Calu3 (cell line): ENCODE measurements at regions not wholly inside any gene's neighbourhood (a gene's known extent, or its start where the extent isn't known, plus 50 kb on each side); places are given as distances from the start of the nearest gene placed in this dataset.

Experiments used
- BruUV-seq: library from RNA; stranded (reverse); fragments of 400-500 nt; replicated peaks from 2 replicates; lab custom pipeline; 2021; lab: Mats Ljungman, UMichigan
- CTCF ChIA-PET: fragments of 300-600 bp; sonication (Branson Sonifier 250); formaldehyde crosslinking; loops from one replicate; lab custom pipeline; 2022; ENCODE audit warnings: antibody characterized with exemption; lab: Charles Lee
- DNase-seq: peaks from one replicate; pipeline ENCODE4 v3.0.0; 2022
- H3K27ac Mint-ChIP-seq: one replicate; pipeline ENCODE4 v1.8.0; 2022; ENCODE audit warnings: mixed read lengths; ENCODE audit not compliant: unreplicated experiment
- H3K27me3 Mint-ChIP-seq: one replicate; pipeline ENCODE4 v1.8.0; 2022; ENCODE audit warnings: mixed read lengths; ENCODE audit not compliant: unreplicated experiment
- H3K36me3 Mint-ChIP-seq: one replicate; pipeline ENCODE4 v1.8.0; 2022; ENCODE audit warnings: mild to moderate bottlenecking, moderate library complexity, mixed read lengths; ENCODE audit not compliant: insufficient read depth, unreplicated experiment
- H3K4me1 Mint-ChIP-seq: one replicate; pipeline ENCODE4 v1.8.0; 2022; ENCODE audit warnings: mild to moderate bottlenecking, low read depth, mixed read lengths; ENCODE audit not compliant: unreplicated experiment
- H3K4me3 Mint-ChIP-seq: one replicate; pipeline ENCODE4 v1.8.0; 2022; ENCODE audit warnings: mild to moderate bottlenecking, low read depth, moderate library complexity, mixed read lengths; ENCODE audit not compliant: unreplicated experiment
- H3K9me3 Mint-ChIP-seq: one replicate; pipeline ENCODE4 v1.8.0; 2022; ENCODE audit warnings: low read depth, mixed read lengths; ENCODE audit not compliant: unreplicated experiment
- CTCF ChIP-seq: fragments of 200-600 bp; IDR thresholded peaks from one replicate; pipeline ENCODE4 v1.8.0; 2022; ENCODE audit warnings: antibody characterized with exemption; ENCODE audit not compliant: unreplicated experiment
- intact Hi-C: fragments of 100-400 bp; cut with micrococcal nuclease; formaldehyde crosslinking; loops from one replicate; pipeline ENCODE4 v1.10.0; 2022; ENCODE audit not compliant: unreplicated experiment

DNA sequence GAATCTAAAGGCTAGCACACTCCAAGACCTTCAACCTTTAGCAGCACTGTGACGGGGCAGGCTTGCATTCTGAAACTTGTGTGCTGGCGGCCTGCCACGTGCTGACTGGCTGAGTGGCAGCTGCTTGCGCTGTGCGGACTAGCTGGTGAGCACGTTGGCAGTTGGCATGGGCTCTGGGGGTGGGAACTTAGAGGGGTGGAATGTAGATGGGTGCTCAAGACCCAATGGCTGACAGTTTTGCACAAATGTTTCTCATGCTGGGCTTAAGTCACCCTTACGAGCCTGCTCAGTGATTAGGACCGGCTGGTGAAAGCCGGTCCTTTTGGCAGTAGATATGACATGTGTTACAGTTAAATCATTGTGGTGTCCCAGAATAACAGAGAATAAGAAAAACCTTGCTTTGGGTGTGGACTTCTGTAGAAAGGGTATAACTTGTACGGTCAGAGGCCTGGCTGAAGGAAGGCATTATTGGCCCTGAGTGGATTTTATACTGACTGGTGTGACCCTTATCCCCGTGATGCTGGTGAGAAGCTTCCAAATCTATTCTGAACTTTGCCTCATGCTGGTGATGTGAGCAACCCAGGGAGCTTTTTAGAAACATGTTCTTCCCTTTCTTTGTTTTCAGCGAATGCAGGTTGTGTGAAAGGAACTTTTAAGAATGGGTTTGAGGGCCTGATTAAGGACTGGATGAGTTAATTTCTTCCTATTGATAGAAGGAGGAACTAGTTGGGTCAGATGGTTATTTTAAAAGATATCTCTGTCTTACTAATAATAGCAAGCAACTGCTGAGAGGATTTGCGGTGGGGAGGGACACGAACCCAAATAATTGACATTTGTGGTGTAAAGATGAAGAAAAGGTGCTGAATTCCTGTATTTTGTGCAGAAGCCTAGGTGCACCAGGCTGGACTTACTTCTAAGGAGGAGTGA, 107.4 kb upstream of the SLC4A4 start:
- DNase-seq: peak; percentile 39
- intact Hi-C loops: no loop called here
- Mint-ChIP-seq H3K27ac (no peak overlapping the region), H3K4me1 (peaks cover 25% of the 10 kb centered on the region), H3K36me3 (no peaks in the 10 kb centered on the region), H3K4me3 (no peak overlapping the region), H3K9me3 (no peaks in the 10 kb centered on the region), H3K27me3 (no peaks in the 10 kb centered on the region)
- BruUV-seq: no TSS peak
- CTCF ChIA-PET: interaction anchor here (1.1 kb wide), 2 partner anchors 39 to 322 kb away, joined by 3 to 4 read pairs; no protein-coding TSS in a partner anchor
- TF ChIP-seq CTCF: no peak

DNA sequence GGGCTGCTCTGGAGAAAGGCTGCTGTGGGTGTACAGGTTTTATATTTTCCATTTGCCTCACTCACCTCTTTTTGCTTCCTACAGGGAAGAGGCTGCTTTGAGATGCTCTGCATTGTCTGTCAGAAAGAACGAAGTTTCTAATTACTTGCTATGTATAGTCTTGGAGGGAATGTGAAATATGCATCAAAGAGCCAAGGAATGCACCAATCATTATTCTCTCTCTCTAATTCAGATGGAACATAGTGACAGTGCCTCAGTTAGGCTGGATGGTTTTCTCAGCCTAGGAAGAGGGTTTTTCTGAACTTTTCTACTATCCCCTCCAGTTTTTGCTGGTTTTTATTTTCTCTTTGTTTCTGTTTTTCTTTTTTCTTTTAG, 106.8 kb upstream of the SLC4A4 start:
- H3K27me3 Mint-ChIP-seq: no peaks in the 10 kb centered on the region
- no TSS peak for BruUV-seq

DNA sequence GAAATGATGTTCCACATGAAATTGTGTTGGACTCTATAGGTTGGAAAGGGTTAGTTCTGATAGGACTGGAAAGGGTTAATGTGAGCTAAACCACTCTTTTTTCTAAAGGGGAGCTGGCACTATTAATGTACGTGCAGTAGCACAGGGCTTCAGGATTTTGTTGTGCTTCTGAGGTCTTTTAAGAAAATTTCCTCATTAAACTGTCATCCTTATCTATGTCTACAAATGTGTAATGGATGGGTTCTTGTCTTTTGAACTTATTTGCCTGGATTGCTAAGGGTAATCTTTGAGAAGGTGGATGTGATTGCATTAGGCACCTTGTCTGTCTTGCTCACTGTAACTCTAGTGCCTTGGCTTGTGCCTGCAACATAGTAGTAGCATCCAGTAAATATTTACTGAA, 106.0 kb upstream of the SLC4A4 start:
- no TSS peak for BruUV-seq
- Mint-ChIP-seq H3K4me3 (no peak overlapping the region), H3K27me3 (no peaks in the 10 kb centered on the region), H3K27ac (no peak overlapping the region), H3K4me1 (peaks cover 25% of the 10 kb centered on the region), H3K36me3 (no peaks in the 10 kb centered on the region), H3K9me3 (no peaks in the 10 kb centered on the region)
- DNase-seq: no peak
- intact Hi-C loops: no loop called here
- CTCF ChIA-PET: no interaction called here
- TF ChIP-seq CTCF: no peak

More for the DNA sequence above, 106.8 kb upstream of the SLC4A4 start:
- Mint-ChIP-seq H3K36me3 (no peaks in the 10 kb centered on the region), H3K27ac (no peak overlapping the region), H3K9me3 (no peaks in the 10 kb centered on the region), H3K4me1 (peaks cover 25% of the 10 kb centered on the region), H3K4me3 (no peak overlapping the region)
- DNase-seq: no peak
- intact Hi-C loops: no loop called here
- CTCF ChIA-PET: no interaction called here
- no peak for TF ChIP-seq CTCF

DNA sequence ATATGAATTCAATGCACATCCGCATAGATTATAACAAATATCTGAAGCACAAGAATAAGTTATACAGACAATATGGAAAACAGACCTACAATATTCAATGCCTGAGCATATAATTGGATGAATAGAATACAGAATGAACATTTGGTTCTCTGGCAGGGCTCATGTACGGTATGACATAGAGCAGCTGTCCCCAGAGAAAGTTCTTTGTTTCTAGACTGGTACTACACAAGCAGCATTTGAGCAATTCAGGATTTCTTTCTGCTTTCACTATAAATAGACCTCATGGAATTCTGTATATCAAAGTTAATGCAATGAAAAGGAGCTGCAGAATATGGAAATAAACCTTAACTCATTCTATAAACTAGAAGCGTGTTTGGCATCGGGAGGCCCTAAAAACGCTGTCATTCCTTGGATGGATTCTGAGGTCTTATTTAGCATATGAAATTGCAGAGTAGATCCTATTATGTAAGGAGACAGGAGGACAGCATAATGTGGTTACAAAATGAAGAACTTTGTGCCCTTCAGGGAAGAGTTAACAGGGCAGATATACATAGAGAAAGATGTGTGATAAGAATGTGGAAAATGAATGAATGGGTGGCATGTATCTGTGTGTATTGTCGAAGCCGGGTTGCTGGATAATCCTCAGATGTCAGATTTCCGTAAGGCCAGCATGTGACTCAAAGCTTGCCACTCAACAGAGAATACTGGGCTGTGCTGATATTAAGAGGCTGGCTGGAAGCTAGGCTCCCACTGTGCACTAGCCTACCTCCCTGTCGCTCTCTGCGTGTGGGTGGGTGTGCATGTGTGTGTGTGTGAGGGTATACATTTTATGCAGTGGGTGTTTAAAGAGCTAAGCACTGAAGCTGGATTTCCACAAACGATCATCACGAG, 103.3 kb upstream of the SLC4A4 start:
- Mint-ChIP-seq H3K36me3 (no peaks in the 10 kb centered on the region), H3K9me3 (no peaks in the 10 kb centered on the region), H3K4me3 (no peak overlapping the region), H3K4me1 (peaks cover 17% of the 10 kb centered on the region), H3K27me3 (no peaks in the 10 kb centered on the region), H3K27ac (no peak overlapping the region)
- intact Hi-C loops: no loop called here
- BruUV-seq: no TSS peak
- DNase-seq: no peak
- CTCF ChIA-PET: no interaction called here
- no peak for TF ChIP-seq CTCF
